OCI-LY1 (cell line): ENCODE measurements at regions not wholly inside any gene's neighbourhood (a gene's known extent, or its start where the extent isn't known, plus 50 kb on each side); places are given as distances from the start of the nearest gene placed in this dataset.

ENCODE experiments used
- CTCF ChIP-seq: fragments of 200-600 bp; sonication (generic), shearing (Covaris generic); IDR thresholded peaks from 2 replicates; pipeline ENCODE4 v1.5.1; 2017; ENCODE audit warnings: mild to moderate bottlenecking, antibody characterized with exemption, low read length, moderate library complexity, mixed read lengths
- EZH2 ChIP-seq: fragments of 200-600 bp; sonication (generic), shearing (Covaris generic); IDR thresholded peaks from 2 replicates; pipeline ENCODE4 v1.8.0; 2017; ENCODE audit warnings: borderline replicate concordance, mixed run types, mild to moderate bottlenecking, antibody characterized with exemption, low read length, moderate library complexity, mixed read lengths

- TF ChIP-seq EZH2, result no peak
- TF ChIP-seq CTCF, result no peak
Measured at GRCh38 chr16:86167061-86167460, 268.1 kb downstream of the IRF8 start.
